HCT116 (cell line): ENCODE measurements at regions not wholly inside any gene's neighbourhood (a gene's known extent, or its start where the extent isn't known, plus 50 kb on each side); places are given as distances from the start of the nearest gene placed in this dataset.

Experiments
- EZH2 ChIP-seq: fragments of 200-600 bp; sonication (generic); IDR thresholded peaks from 2 replicates; pipeline ENCODE4 v1.6.1; 2017; ENCODE audit warnings: antibody characterized with exemption, mixed run types
- FOSL1 ChIP-seq: IDR thresholded peaks from 2 replicates; pipeline ENCODE4 v1.6.1; 2012; ENCODE audit warnings: low read depth
- JUND ChIP-seq: IDR thresholded peaks from 2 replicates; pipeline ENCODE4 v1.6.1; 2012
- POLR2A ChIP-seq: IDR thresholded peaks from 2 replicates; pipeline ENCODE4 v1.7.0; 2011; ENCODE audit warnings: borderline replicate concordance; ENCODE audit not compliant: insufficient read depth, insufficient read length; ENCODE audit errors: extremely low read depth
- POLR2AphosphoS5 ChIP-seq: IDR thresholded peaks from 2 replicates; pipeline ENCODE4 v1.6.1; 2011; ENCODE audit warnings: mild to moderate bottlenecking, low read depth, low read length, moderate library complexity
- SIN3A ChIP-seq: IDR thresholded peaks from 2 replicates; pipeline ENCODE4 v1.6.1; 2012; ENCODE audit warnings: low read depth
- SRF ChIP-seq: IDR thresholded peaks from 2 replicates; pipeline ENCODE4 v1.6.1; 2012; ENCODE audit warnings: low read depth
- TCF7L2 ChIP-seq: IDR thresholded peaks from 2 replicates; pipeline ENCODE4 v1.7.0; 2011; ENCODE audit warnings: borderline replicate concordance, inconsistent platforms; ENCODE audit not compliant: insufficient read depth, insufficient read length; ENCODE audit errors: extremely low read depth
- ZNF274 ChIP-seq: fragments of 200-500 bp; sonication (Bioruptor generic); IDR thresholded peaks from 2 replicates; pipeline ENCODE4 v1.6.1; 2014; ENCODE audit warnings: mild to moderate bottlenecking, low read depth, low read length, inconsistent platforms
- TF ChIP-seq, protein P1 (sequence below), 3 experiments: fragments of 200-600 bp in 1 of 3; sonication (generic) in 1 of 3; IDR thresholded peaks in 2 of 3; conservative IDR thresholded peaks in 1 of 3; 2 replicates each; pipeline ENCODE4 v1.5.1; 2012 to 2017; ENCODE audit warnings: low read depth in 2 of 3, low read length in 2 of 3, antibody characterized with exemption in 1 of 3, borderline replicate concordance in 1 of 3, control low read depth in 1 of 3, mild to moderate bottlenecking in 1 of 3, mixed read lengths in 1 of 3, mixed run types in 1 of 3, moderate library complexity in 1 of 3; ENCODE audit not compliant: insufficient read depth in 1 of 3
- TF ChIP-seq, protein P2 (sequence below): IDR thresholded peaks from 2 replicates; pipeline ENCODE4 v1.6.1; 2012

- TF ChIP-seq, protein P1, sequence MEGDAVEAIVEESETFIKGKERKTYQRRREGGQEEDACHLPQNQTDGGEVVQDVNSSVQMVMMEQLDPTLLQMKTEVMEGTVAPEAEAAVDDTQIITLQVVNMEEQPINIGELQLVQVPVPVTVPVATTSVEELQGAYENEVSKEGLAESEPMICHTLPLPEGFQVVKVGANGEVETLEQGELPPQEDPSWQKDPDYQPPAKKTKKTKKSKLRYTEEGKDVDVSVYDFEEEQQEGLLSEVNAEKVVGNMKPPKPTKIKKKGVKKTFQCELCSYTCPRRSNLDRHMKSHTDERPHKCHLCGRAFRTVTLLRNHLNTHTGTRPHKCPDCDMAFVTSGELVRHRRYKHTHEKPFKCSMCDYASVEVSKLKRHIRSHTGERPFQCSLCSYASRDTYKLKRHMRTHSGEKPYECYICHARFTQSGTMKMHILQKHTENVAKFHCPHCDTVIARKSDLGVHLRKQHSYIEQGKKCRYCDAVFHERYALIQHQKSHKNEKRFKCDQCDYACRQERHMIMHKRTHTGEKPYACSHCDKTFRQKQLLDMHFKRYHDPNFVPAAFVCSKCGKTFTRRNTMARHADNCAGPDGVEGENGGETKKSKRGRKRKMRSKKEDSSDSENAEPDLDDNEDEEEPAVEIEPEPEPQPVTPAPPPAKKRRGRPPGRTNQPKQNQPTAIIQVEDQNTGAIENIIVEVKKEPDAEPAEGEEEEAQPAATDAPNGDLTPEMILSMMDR (IDR thresholded peaks at IDR 0.05 in 2 of 3, conservative IDR thresholded peaks at IDR 0.05 in 1 of 3; ENCODE audit: borderline replicate concordance in 1 of 3, insufficient read depth in 1 of 3, low read depth in 2 of 3, low read length in 2 of 3) = no peak
- TF ChIP-seq TCF7L2 (no peak), ZNF274 (no peak), SRF (no peak), JUND (no peak), POLR2AphosphoS5 (no peak), FOSL1 (no peak), SIN3A (no peak), EZH2 (no peak), POLR2A (no peak)
- TF ChIP-seq, protein P2, sequence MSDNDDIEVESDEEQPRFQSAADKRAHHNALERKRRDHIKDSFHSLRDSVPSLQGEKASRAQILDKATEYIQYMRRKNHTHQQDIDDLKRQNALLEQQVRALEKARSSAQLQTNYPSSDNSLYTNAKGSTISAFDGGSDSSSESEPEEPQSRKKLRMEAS = no peak
Measured at GRCh38 chr10:64881257-64881656, 1360.1 kb downstream of the REEP3 start.
